GM18505 (cell line): ENCODE measurements at regions not wholly inside any gene's neighbourhood (a gene's known extent, or its start where the extent isn't known, plus 50 kb on each side); places are given as distances from the start of the nearest gene placed in this dataset.

ENCODE experiments used
- ATAC-seq: cut with Tn5 transposase; IDR thresholded peaks from one replicate; pipeline ENCODE4 v1.9.1; 2021; ENCODE audit not compliant: unreplicated experiment
- POLR2A ChIP-seq: IDR thresholded peaks from 4 replicates; pipeline ENCODE4 v1.6.1; 2011; ENCODE audit warnings: borderline replicate concordance; ENCODE audit not compliant: insufficient read depth, insufficient read length; ENCODE audit errors: extremely low read depth

DNA sequence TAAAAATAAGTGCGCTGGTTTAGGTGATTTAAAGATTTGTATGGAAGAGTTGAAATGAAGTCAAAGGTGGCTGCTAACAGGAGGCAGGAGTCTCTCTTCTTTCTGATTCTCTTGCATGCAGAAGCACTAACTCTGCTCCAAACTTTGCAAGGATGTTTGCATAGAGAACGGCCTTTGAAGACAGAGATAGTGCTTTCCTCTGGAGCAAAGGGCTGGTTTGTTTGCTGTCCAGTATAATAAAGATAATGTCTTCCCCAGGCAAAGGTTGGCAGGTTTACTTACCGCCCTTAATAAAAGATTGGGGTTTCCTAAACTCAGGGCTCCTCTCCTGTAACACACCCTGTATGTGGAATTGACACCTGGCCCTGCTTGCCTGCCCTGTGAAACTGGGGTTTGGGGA, 210.6 kb upstream of the RREB1 start:
- no peak for ATAC-seq
- TF ChIP-seq POLR2A = no peak

- no peak for ATAC-seq
- TF ChIP-seq POLR2A = no peak
These were observed 207.1 kb upstream of the RREB1 start for GRCh38 chr6:6900569-6901204.

DNA sequence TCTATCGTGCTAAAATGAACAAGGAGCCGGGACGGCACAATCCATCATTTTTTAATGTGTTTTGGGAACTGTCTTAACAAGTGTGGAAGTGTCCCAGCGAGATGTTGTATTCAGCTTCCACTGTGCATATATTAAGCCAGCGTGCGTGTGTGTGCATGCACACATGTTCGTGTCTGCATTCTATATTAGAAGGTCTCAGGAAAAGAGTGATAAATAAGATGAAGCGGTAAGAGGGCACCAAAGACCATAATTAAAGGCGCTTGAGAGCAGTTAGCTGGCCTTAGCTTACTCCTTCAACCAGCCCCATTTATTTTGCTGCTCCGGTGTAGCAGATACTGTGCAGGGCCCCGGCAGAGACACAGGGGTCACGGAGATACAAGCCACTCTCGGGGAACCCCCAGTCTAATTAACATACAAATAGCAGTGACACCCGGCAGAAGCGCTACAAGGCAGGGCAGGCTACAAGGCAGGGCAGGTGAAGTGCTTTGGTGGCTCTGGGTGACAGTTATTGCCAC, 206.5 kb upstream of the RREB1 start:
- TF ChIP-seq POLR2A = no peak
- no peak for ATAC-seq

DNA sequence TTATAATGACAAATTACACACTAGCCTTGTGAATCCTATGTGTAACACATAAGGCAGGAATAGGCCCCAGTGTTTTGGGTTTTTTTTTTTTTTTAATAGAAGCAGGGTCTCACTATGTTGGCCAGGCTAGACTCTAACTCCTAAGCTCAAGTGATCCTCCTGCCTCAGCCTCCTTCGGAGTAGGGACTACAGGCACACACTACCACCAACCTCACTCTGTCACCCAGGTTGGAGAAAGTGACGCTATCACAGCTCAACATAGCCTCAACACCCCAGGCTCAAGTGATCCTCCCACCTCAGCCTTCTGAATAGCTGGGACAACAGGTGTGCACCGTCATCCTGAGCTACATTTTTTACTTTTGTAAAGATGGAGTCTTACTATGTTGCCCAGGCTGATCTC, 205.8 kb upstream of the RREB1 start:
- no peak for ATAC-seq
- TF ChIP-seq POLR2A = no peak

DNA sequence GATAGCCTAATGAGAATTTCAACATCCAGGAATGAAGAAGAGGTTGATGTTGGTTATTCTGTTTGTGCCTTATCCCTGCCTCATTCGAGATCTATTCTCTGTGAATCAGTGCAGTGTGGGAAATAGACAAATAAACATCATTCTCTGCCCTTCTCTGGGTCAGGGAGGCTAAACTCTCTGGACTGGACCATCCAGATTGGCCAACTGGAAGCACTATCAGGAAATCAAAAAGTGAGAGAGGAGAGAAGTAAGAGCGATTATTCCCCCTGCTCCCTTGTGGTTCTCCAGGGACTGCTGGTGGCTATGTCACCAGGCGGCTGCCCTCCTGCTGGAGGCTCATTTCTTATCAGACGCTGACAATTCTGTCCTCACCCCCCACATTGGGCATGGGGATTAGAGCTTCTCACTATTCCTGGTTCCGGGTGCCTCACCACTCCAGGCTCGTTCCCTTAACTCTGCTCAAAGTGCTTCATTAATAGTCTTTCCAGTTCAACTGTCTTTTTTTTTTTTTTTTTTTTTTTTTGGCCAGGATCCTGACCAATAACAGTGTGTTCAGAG, 201.7 kb upstream of the RREB1 start:
- ATAC-seq = no peak

GRCh38 chr6:6906570-6907213, 201.1 kb upstream of the RREB1 start:
- no peak for TF ChIP-seq POLR2A
- no peak for ATAC-seq

More for the DNA sequence above, 201.7 kb upstream of the RREB1 start:
- TF ChIP-seq POLR2A = no peak

DNA sequence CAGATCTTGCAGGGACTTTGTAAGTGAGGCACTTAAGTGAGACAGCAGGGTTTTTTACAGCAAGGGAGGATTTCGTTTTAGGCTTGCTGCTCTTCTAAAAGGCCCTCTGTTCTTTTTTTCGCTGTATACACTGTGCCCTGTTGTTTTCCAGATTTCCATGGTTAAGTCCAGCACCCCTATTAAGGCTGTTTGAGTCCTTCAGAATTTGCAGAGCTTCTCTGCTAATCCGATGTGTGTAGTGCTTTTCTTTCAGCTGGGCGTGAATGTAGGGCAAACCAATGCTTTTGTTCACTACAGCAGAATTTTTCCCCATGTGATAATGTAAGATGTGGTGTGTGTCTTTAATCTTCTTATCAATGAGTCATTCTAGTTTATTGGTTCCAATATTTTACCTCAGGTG, 200.5 kb upstream of the RREB1 start:
- TF ChIP-seq POLR2A = no peak
- ATAC-seq = no peak

GRCh38 chr6:6908121-6908520, 199.6 kb upstream of the RREB1 start:
- ATAC-seq = no peak
- no peak for TF ChIP-seq POLR2A

GRCh38 chr6:6909111-6909510, 198.7 kb upstream of the RREB1 start:
- ATAC-seq = no peak
- no peak for TF ChIP-seq POLR2A

GRCh38 chr6:6910734-6911295, 196.9 kb upstream of the RREB1 start:
- ATAC-seq = no peak
- TF ChIP-seq POLR2A = no peak

DNA sequence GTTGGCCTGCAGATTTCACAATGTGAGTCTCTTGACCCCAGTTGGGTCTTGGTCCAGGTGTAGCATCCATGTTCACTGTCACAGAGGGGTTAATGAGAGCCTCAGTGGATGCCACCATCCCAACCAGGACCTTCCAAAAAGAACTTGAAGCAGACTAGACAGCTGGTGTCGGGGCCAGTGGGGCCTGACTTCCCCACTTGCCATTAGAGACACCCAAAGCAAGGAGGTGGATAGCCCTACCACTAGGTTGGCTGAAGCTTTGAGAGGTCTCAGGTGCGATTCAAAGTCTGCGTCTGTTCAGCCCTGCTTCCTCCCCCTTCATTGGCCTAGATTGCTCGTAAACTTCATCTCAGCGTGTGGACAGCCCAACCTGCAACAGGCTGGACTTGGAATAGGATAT, 196.4 kb upstream of the RREB1 start:
- TF ChIP-seq POLR2A = no peak
- ATAC-seq = no peak

DNA sequence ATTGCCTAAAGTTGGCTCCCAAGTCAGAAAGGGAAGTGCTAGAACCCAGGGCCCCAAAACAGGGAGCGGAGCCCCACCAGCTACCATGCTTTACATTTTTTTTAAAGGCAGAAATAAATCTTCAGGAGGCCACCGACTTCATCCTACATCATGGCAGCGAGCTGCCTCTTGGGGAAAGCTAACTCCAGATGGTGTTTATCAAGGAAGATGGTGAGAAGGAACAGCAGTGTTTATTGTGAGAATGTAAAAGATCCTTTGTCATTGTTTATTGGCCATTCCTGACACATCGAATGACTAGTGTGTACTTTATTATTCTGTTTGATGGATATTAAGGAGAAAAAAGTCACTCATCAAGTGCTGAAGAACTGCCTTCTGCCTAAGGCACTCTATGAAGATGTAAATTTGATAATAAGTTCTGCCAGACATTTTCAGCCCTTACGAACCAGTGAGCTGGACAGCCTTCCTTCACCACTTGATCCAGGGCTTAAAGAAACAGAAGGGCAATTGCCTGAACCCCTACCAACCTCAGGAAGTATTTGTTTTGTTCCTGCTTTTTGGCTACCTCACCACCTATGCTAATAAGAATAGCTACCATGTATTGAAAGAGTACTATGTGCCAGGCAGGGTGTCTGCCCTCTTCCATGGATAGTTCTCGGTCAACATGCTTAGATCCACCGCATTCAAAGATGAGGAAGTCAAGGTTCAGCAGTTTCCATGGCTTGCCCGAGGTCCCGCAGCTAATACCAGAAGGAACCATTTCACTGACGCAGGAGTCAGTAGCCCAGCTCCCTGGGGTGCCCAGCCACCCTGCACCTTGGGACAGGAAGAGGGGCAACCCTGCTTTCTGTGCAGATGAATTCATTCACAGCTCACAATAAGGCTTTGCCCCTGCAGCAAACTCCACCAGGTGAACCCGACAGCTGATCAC, 194.7 kb upstream of the RREB1 start:
- no peak for TF ChIP-seq POLR2A
- no peak for ATAC-seq

DNA sequence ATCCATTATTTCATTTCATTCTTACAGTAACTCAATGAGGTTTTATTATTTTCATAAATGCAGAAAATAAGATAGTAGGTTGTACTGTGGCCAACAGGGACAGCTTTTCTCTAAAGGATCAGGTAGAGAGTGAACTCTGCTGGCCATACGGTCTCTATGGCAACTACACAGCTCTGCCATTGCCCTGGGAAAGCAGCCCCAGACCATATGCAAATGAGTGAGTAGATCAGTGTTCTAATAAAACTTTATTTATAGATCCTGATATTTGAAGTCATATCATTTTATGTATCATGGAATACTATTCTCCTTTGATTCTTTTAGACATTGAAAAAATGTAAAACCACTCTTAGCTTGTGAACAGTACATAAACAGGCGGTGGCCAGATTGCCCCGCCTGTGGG, 192.5 kb upstream of the RREB1 start:
- no peak for TF ChIP-seq POLR2A
- no peak for ATAC-seq
